HG03354 (cell line): ENCODE measurements at regions not wholly inside any gene's neighbourhood (a gene's known extent, or its start where the extent isn't known, plus 50 kb on each side); places are given as distances from the start of the nearest gene placed in this dataset.
A peak's percentile ranks its signal among the peaks of the same experiment; 100 is the strongest.

Source experiments
- ATAC-seq: cut with Tn5 transposase; IDR thresholded peaks from one replicate; pipeline ENCODE4 v1.9.1; 2021; ENCODE audit warnings: mild to moderate bottlenecking; ENCODE audit not compliant: unreplicated experiment, poor library complexity, severe bottlenecking

GRCh38 chr1:62917314-62917713 lies 133.4 kb downstream of the ATG4C start:
- ATAC-seq: no peak

- ATAC-seq: no peak
Observed at GRCh38 chr1:62917805-62918204, 133.9 kb downstream of the ATG4C start.

- no peak for ATAC-seq
Observed at GRCh38 chr1:62918700-62919099, 134.8 kb downstream of the ATG4C start.

- ATAC-seq: no peak
Observed at GRCh38 chr1:62922006-62922405, 138.1 kb downstream of the ATG4C start.

GRCh38 chr1:62924983-62925790 lies 141.3 kb downstream of the ATG4C start:
- no peak for ATAC-seq

GRCh38 chr1:62926681-62927252 lies 142.8 kb downstream of the ATG4C start:
- no peak for ATAC-seq

- no peak for ATAC-seq
Observed at GRCh38 chr1:62928885-62929284, 145.0 kb downstream of the ATG4C start.

GRCh38 chr1:62937634-62938296 lies 153.8 kb downstream of the ATG4C start:
- ATAC-seq: no peak

- no peak for ATAC-seq
Observed at GRCh38 chr1:62941780-62942179, 157.8 kb downstream of the ATG4C start.

- no peak for ATAC-seq
Observed at GRCh38 chr1:62946511-62946910, 162.6 kb downstream of the ATG4C start.

GRCh38 chr1:62951428-62951827 lies 167.5 kb downstream of the ATG4C start:
- ATAC-seq: no peak

GRCh38 chr1:62952596-62952995 lies 168.7 kb downstream of the ATG4C start:
- no peak for ATAC-seq

- no peak for ATAC-seq
Observed at GRCh38 chr1:62953633-62954032, 169.7 kb downstream of the ATG4C start.

GRCh38 chr1:62954758-62955157 lies 170.8 kb downstream of the ATG4C start:
- no peak for ATAC-seq

- no peak for ATAC-seq
Observed at GRCh38 chr1:62955666-62956065, 171.7 kb downstream of the ATG4C start.

GRCh38 chr1:62962014-62962812 lies 178.3 kb downstream of the ATG4C start:
- no peak for ATAC-seq

GRCh38 chr1:62962901-62963776 lies 179.2 kb downstream of the ATG4C start:
- peak; percentile 72 for ATAC-seq

GRCh38 chr1:62964141-62964540 lies 180.2 kb downstream of the ATG4C start:
- no peak for ATAC-seq

GRCh38 chr1:62967031-62967430 lies 183.1 kb downstream of the ATG4C start:
- ATAC-seq: no peak
